ENCODE measurements at regions not wholly inside any gene's neighbourhood (a gene's known extent, or its start where the extent isn't known, plus 50 kb on each side); places are given as distances from the start of the nearest gene placed in this dataset.

- in situ Hi-C loops (cut with HindIII; ENCODE audit: low pct_unique_long_range_greater_than_20kb, low sequenced_read_pairs) (no loop called here), intact Hi-C loops (cut with micrococcal nuclease; ENCODE audit: unreplicated experiment) (no loop called here)
- no peaks in the 10 kb centered on the region for H3K9me3 ChIP-seq (ENCODE audit: control insufficient read depth, insufficient read depth, low read depth, low read length)
- no peaks in the 10 kb centered on the region for H3K27me3 ChIP-seq (ENCODE audit: control insufficient read depth, insufficient read depth, low read length)
- ChIA-PET POLR2A (no interaction called here), CTCF (no interaction called here)
- no peak overlapping the region for H3K27ac ChIP-seq (ENCODE audit: low read length)
- no peaks in the 10 kb centered on the region for H3K36me3 ChIP-seq (ENCODE audit: control insufficient read depth, insufficient read depth, low read length)
- H3K4me3 ChIP-seq (ENCODE audit: low read depth in 2 of 2, low read length in 2 of 2), result no peak overlapping the region
- TF ChIP-seq POLR2AphosphoS5 (IDR thresholded peaks at IDR 0.05; ENCODE audit: low read depth, low read length) (no peak), REST (IDR thresholded peaks at IDR 0.05; ENCODE audit: insufficient read depth in 1 of 2, low read depth in 2 of 2, low read length in 1 of 2) (no peak), SIN3A (IDR thresholded peaks at IDR 0.05; ENCODE audit: borderline replicate concordance, insufficient read depth, low read depth, low read length) (no peak), CTCF (IDR thresholded peaks at IDR 0.05) (no peak), TCF7L2 (IDR thresholded peaks at IDR 0.05; ENCODE audit: low read depth, low read length) (no peak)
- BruUV-seq (replicated peaks), result no TSS peak
- no peaks in the 10 kb centered on the region for H3K4me1 ChIP-seq (ENCODE audit: control insufficient read depth, insufficient read depth, low read length)
- DNase-seq (ENCODE audit: low read depth, low spot score), result no peak
- ATAC-seq, result no peak
These were observed 1211.5 kb upstream of the ZEB2 start for GRCh38 chr2:145731467-145731866.

GRCh38 chr2:145729993-145730770, 1210.3 kb upstream of the ZEB2 start:
- H3K4me1 ChIP-seq (ENCODE audit: control insufficient read depth, insufficient read depth, low read length), result no peaks in the 10 kb centered on the region
- ChIA-PET POLR2A (no interaction called here), CTCF (no interaction called here)
- H3K27ac ChIP-seq (ENCODE audit: low read length), result no peak overlapping the region
- no peaks in the 10 kb centered on the region for H3K27me3 ChIP-seq (ENCODE audit: control insufficient read depth, insufficient read depth, low read length)
- no peaks in the 10 kb centered on the region for H3K36me3 ChIP-seq (ENCODE audit: control insufficient read depth, insufficient read depth, low read length)
- no peaks in the 10 kb centered on the region for H3K9me3 ChIP-seq (ENCODE audit: control insufficient read depth, insufficient read depth, low read depth, low read length)
- intact Hi-C loops (cut with micrococcal nuclease; ENCODE audit: unreplicated experiment), result no loop called here
- DNase-seq (ENCODE audit: low read depth, low spot score) (no peak), ATAC-seq (no peak)
- in situ Hi-C loops (cut with HindIII; ENCODE audit: low pct_unique_long_range_greater_than_20kb, low sequenced_read_pairs), result no loop called here
- TF ChIP-seq REST (IDR thresholded peaks at IDR 0.05; ENCODE audit: insufficient read depth in 1 of 2, low read depth in 2 of 2, low read length in 1 of 2) (no peak), TCF7L2 (IDR thresholded peaks at IDR 0.05; ENCODE audit: low read depth, low read length) (no peak), SIN3A (IDR thresholded peaks at IDR 0.05; ENCODE audit: borderline replicate concordance, insufficient read depth, low read depth, low read length) (no peak), POLR2AphosphoS5 (IDR thresholded peaks at IDR 0.05; ENCODE audit: low read depth, low read length) (no peak), CTCF (IDR thresholded peaks at IDR 0.05) (no peak)
- BruUV-seq (replicated peaks), result no TSS peak
- no peak overlapping the region for H3K4me3 ChIP-seq (ENCODE audit: low read depth in 2 of 2, low read length in 2 of 2)
